GM12878 (cell line): ENCODE measurements at regions not wholly inside any gene's neighbourhood (a gene's known extent, or its start where the extent isn't known, plus 50 kb on each side); places are given as distances from the start of the nearest gene placed in this dataset.

Source experiments
- ATAC-seq: fragments of 200-7000 bp; cut with Tn5 transposase; 3 replicates; pipeline ENCODE4 v1.9.1; 2020; ENCODE audit warnings: mild to moderate bottlenecking, moderate library complexity
- BruUV-seq: library from RNA; stranded (reverse); fragments of 400-500 nt; replicated peaks from 2 replicates; lab custom pipeline; 2021; lab: Mats Ljungman, UMichigan
- CTCF ChIA-PET: fragments of 300-600 bp; sonication (Branson Sonifier 250); formaldehyde crosslinking; extraction: SDS; loops from one replicate; lab custom pipeline; 2021; ENCODE audit warnings: inconsistent platforms; lab: Yijun Ruan, JAX
- POLR2A ChIA-PET: fragments of 350-600 bp; formaldehyde crosslinking; extraction: SDS; loops from one replicate; lab custom pipeline; 2021; ENCODE audit warnings: inconsistent platforms; lab: Charles Lee
- RAD21 ChIA-PET: fragments of 300-600 bp; sonication (Branson Sonifier 250); formaldehyde crosslinking; loops from one replicate; lab custom pipeline; 2023; ENCODE audit warnings: antibody characterized with exemption; ENCODE audit not compliant: unreplicated experiment; lab: Charles Lee
- SMC1A ChIA-PET: fragments of 300-600 bp; sonication (Branson Sonifier 250); formaldehyde crosslinking; loops from one replicate; lab custom pipeline; 2023; ENCODE audit not compliant: unreplicated experiment, uncharacterized antibody; lab: Charles Lee
- DNase-seq: peaks from one replicate; pipeline ENCODE4 v3.0.0-alpha.2; 2011; ENCODE audit warnings: low read depth, low spot score
- FAIRE-seq: peaks from 3 replicates; lab custom pipeline; 2011; peaks lifted over from hg19 to GRCh38; lab: Jason Lieb, UNC
- H2AFZ ChIP-seq: 2 replicates; pipeline ENCODE4 v1.6.0; 2011; ENCODE audit warnings: low read depth, low read length, control low read depth; ENCODE audit not compliant: control insufficient read depth
- H3K27ac ChIP-seq: 2 replicates; pipeline ENCODE4 v1.5.1; 2011; ENCODE audit warnings: control low read depth; ENCODE audit not compliant: control insufficient read depth, insufficient read depth
- H3K27me3 ChIP-seq, 2 experiments: replicated peaks in 1 of 2; 2 replicates each; pipeline versions ENCODE4 v1.6.0 to v1.6.1; 2011; ENCODE audit warnings: low read length in 1 of 2; ENCODE audit not compliant: control insufficient read depth in 2 of 2, insufficient read depth in 2 of 2
- H3K36me3 ChIP-seq, 2 experiments: 2 replicates each; pipeline ENCODE4 v1.5.1; 2011; ENCODE audit warnings: low read length in 1 of 2; ENCODE audit not compliant: control insufficient read depth in 2 of 2, insufficient read depth in 2 of 2
- H3K4me1 ChIP-seq: 2 replicates; pipeline ENCODE4 v1.6.1; 2011; ENCODE audit warnings: mild to moderate bottlenecking, low read length, moderate library complexity, mixed read lengths; ENCODE audit not compliant: control insufficient read depth, insufficient read depth
- H3K4me2 ChIP-seq: 2 replicates; pipeline ENCODE4 v1.6.0; 2011; ENCODE audit warnings: control low read depth; ENCODE audit not compliant: control insufficient read depth, insufficient read depth
- H3K4me3 ChIP-seq: fragments of 200-600 bp; sonication (generic); 2 replicates; pipeline ENCODE4 v1.5.1; 2016
- H3K79me2 ChIP-seq: 2 replicates; pipeline ENCODE4 v1.6.0; 2011; ENCODE audit warnings: low read length; ENCODE audit not compliant: control insufficient read depth, insufficient read depth
- H3K9ac ChIP-seq: 2 replicates; pipeline ENCODE4 v1.8.0; 2011; ENCODE audit warnings: low read length, control low read depth, mixed read lengths; ENCODE audit not compliant: control insufficient read depth, insufficient read depth
- H3K9me3 ChIP-seq: replicated peaks from 3 replicates; pipeline ENCODE4 v1.5.1; 2011; ENCODE audit warnings: mild to moderate bottlenecking, low read length; ENCODE audit not compliant: control insufficient read depth, insufficient read depth
- H4K20me1 ChIP-seq: 2 replicates; pipeline ENCODE4 v1.6.0; 2011; ENCODE audit not compliant: control insufficient read depth, insufficient read depth
- EED ChIP-seq: sonication (generic); IDR thresholded peaks from 2 replicates; pipeline ENCODE4 v1.6.1; 2016; ENCODE audit warnings: antibody characterized with exemption, low read depth
- KAT2A ChIP-seq: conservative IDR thresholded peaks from 2 replicates; pipeline ENCODE4 v1.6.1; 2011; ENCODE audit warnings: low read depth, low read length; ENCODE audit not compliant: control insufficient read depth
- PML ChIP-seq: IDR thresholded peaks from 2 replicates; pipeline ENCODE4 v1.6.1; 2012; ENCODE audit warnings: low read length, inconsistent platforms
- RELA ChIP-seq: fragments of 450-650 bp; IDR thresholded peaks from 2 replicates; pipeline ENCODE4 v1.8.0; 2014; ENCODE audit warnings: borderline replicate concordance; ENCODE audit not compliant: partially characterized antibody
- SKIL ChIP-seq: fragments of 450-650 bp; IDR thresholded peaks from 2 replicates; pipeline ENCODE4 v1.6.1; 2017; ENCODE audit warnings: mild to moderate bottlenecking, low read depth, inconsistent platforms; ENCODE audit not compliant: poor library complexity, severe bottlenecking
- SREBF1 ChIP-seq: IDR thresholded peaks from 2 replicates; pipeline ENCODE4 v1.6.1; 2012; ENCODE audit warnings: mild to moderate bottlenecking, low read length
- TCF7 ChIP-seq: IDR thresholded peaks from 2 replicates; pipeline ENCODE4 v1.6.1; 2014; ENCODE audit warnings: antibody characterized with exemption, borderline replicate concordance
- WGBS: methylation state at CpG from one replicate; pipeline ENCODE4 v1.1.6; 2016; ENCODE audit warnings: low lambda C conversion rate; ENCODE audit not compliant: insufficient replicate concordance, insufficient coverage; ENCODE audit errors: missing lambda C conversion rate; 5-methylcytosine and 5-hydroxymethylcytosine counted together
- in situ Hi-C: fragments of 300-500 bp; cut with MboI; formaldehyde crosslinking; loops from 9 replicates; pipeline ENCODE4 v1.14.3; 2018; ENCODE audit warnings: mixed read lengths
- intact Hi-C: fragments of 100-400 bp; cut with micrococcal nuclease; formaldehyde crosslinking; loops from one replicate; pipeline ENCODE4 v1.14.2; 2022; ENCODE audit not compliant: unreplicated experiment
- TF ChIP-seq, protein P1 (sequence below): fragments of 450-650 bp; IDR thresholded peaks from 2 replicates; pipeline ENCODE4 v1.6.1; 2018; ENCODE audit warnings: mild to moderate bottlenecking, low read depth, moderate library complexity; ENCODE audit not compliant: partially characterized antibody
- TF ChIP-seq, protein P2 (sequence below): IDR thresholded peaks from 2 replicates; pipeline ENCODE4 v1.6.1; 2012; ENCODE audit warnings: low read length, inconsistent platforms
- TF ChIP-seq, protein P3 (sequence below): fragments of 450-650 bp; formaldehyde crosslinking; IDR thresholded peaks from 2 replicates; pipeline ENCODE4 v1.4.0; 2022; ENCODE audit warnings: mild to moderate bottlenecking, moderate library complexity

DNA sequence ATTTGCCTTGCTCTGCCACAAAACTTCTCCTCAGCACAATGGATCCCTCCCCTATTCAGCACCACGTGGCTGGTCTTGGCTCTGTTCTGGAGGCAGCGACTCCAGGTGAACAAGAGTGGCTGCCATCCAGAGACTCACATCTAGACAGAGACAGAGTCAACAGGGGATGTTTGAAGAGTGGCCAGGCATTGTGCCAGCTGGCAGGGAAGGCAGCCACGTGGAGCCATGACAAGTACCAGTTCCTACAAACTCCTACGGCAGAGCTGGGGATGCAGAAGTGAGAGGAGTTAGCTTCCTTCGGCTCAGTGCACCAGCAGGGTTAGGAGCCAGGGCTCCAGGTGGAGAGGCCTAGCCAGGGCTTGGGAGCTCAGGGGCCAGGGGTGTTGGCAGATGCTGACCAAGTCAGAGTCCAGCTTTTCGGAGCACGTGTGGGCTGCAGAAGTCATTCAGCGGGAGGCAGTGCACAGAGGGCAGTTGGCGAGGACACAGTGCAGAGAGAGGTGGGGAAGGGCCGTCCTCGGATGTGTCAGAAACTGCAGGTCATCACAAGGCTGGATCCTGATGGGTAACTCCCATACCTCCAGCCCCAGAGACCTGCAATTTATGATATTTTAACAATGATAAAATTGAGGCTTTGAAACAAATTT, 171.7 kb upstream of the PDE10A start:
- Histone ChIP-seq H3K36me3 (no peaks in the 10 kb centered on the region), H2AFZ (no peak overlapping the region), H3K4me1 (no peaks in the 10 kb centered on the region), H3K27me3 (no peaks in the 10 kb centered on the region; a peak in 1 of 4 replicates), H3K4me3 (no peak overlapping the region), H4K20me1 (no peaks in the 10 kb centered on the region), H3K27ac (no peak overlapping the region), H3K9me3 (no peaks in the 10 kb centered on the region), H3K9ac (no peak overlapping the region), H3K4me2 (no peak overlapping the region), H3K79me2 (no peaks in the 10 kb centered on the region)
- ATAC-seq (peak; percentile 36), DNase-seq (no peak), FAIRE-seq (no peak)
- RAD21 ChIA-PET, result no interaction called here
- POLR2A ChIA-PET, result no interaction called here
- in situ Hi-C loops, result no loop called here
- no TSS peak for BruUV-seq
- intact Hi-C loops, result no loop called here
- CTCF ChIA-PET, result no interaction called here
- SMC1A ChIA-PET, result interaction anchor here (1.4 kb wide), 1 partner anchor 394 kb away, joined by 3 read pairs; no protein-coding TSS in a partner anchor
- 6% methylated on average over 11 of the region's 11 CpGs for WGBS
- TF ChIP-seq RELA (no peak), EED (no peak), TCF7 (no peak), SKIL (no peak), SREBF1 (no peak), PML (no peak), KAT2A (no peak)
- TF ChIP-seq, protein P1, sequence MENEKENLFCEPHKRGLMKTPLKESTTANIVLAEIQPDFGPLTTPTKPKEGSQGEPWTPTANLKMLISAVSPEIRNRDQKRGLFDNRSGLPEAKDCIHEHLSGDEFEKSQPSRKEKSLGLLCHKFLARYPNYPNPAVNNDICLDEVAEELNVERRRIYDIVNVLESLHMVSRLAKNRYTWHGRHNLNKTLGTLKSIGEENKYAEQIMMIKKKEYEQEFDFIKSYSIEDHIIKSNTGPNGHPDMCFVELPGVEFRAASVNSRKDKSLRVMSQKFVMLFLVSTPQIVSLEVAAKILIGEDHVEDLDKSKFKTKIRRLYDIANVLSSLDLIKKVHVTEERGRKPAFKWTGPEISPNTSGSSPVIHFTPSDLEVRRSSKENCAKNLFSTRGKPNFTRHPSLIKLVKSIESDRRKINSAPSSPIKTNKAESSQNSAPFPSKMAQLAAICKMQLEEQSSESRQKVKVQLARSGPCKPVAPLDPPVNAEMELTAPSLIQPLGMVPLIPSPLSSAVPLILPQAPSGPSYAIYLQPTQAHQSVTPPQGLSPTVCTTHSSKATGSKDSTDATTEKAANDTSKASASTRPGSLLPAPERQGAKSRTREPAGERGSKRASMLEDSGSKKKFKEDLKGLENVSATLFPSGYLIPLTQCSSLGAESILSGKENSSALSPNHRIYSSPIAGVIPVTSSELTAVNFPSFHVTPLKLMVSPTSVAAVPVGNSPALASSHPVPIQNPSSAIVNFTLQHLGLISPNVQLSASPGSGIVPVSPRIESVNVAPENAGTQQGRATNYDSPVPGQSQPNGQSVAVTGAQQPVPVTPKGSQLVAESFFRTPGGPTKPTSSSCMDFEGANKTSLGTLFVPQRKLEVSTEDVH, result no peak
- TF ChIP-seq, protein P2, sequence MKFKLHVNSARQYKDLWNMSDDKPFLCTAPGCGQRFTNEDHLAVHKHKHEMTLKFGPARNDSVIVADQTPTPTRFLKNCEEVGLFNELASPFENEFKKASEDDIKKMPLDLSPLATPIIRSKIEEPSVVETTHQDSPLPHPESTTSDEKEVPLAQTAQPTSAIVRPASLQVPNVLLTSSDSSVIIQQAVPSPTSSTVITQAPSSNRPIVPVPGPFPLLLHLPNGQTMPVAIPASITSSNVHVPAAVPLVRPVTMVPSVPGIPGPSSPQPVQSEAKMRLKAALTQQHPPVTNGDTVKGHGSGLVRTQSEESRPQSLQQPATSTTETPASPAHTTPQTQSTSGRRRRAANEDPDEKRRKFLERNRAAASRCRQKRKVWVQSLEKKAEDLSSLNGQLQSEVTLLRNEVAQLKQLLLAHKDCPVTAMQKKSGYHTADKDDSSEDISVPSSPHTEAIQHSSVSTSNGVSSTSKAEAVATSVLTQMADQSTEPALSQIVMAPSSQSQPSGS, result no peak
- TF ChIP-seq, protein P3, sequence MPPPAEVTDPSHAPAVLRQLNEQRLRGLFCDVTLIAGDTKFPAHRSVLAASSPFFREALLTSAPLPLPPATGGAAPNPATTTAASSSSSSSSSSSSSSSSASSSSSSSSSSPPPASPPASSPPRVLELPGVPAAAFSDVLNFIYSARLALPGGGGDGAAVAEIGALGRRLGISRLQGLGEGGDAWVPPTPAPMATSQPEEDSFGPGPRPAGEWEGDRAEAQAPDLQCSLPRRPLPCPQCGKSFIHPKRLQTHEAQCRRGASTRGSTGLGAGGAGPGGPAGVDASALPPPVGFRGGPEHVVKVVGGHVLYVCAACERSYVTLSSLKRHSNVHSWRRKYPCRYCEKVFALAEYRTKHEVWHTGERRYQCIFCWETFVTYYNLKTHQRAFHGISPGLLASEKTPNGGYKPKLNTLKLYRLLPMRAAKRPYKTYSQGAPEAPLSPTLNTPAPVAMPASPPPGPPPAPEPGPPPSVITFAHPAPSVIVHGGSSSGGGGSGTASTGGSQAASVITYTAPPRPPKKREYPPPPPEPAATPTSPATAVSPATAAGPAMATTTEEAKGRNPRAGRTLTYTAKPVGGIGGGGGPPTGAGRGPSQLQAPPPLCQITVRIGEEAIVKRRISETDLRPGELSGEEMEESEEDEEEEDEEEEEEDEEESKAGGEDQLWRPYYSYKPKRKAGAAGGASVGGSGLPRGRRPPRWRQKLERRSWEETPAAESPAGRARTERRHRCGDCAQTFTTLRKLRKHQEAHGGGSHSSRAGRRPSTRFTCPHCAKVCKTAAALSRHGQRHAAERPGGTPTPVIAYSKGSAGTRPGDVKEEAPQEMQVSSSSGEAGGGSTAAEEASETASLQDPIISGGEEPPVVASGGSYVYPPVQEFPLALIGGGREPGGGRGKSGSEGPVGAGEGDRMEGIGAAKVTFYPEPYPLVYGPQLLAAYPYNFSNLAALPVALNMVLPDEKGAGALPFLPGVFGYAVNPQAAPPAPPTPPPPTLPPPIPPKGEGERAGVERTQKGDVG (CRISPR knock-in tag), result no peak
